ENCODE measurements at regions not wholly inside any gene's neighbourhood (a gene's known extent, or its start where the extent isn't known, plus 50 kb on each side); places are given as distances from the start of the nearest gene placed in this dataset.

- TF ChIP-seq POLR2AphosphoS5 (IDR thresholded peaks at IDR 0.05) = no peak
- TF ChIP-seq, protein P1, sequence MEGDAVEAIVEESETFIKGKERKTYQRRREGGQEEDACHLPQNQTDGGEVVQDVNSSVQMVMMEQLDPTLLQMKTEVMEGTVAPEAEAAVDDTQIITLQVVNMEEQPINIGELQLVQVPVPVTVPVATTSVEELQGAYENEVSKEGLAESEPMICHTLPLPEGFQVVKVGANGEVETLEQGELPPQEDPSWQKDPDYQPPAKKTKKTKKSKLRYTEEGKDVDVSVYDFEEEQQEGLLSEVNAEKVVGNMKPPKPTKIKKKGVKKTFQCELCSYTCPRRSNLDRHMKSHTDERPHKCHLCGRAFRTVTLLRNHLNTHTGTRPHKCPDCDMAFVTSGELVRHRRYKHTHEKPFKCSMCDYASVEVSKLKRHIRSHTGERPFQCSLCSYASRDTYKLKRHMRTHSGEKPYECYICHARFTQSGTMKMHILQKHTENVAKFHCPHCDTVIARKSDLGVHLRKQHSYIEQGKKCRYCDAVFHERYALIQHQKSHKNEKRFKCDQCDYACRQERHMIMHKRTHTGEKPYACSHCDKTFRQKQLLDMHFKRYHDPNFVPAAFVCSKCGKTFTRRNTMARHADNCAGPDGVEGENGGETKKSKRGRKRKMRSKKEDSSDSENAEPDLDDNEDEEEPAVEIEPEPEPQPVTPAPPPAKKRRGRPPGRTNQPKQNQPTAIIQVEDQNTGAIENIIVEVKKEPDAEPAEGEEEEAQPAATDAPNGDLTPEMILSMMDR (IDR thresholded peaks at IDR 0.05) = no peak
- no peak for TF ChIP-seq POLR2A (IDR thresholded peaks at IDR 0.05)
- TF ChIP-seq EP300 (IDR thresholded peaks at IDR 0.05) = no peak
- WGBS, 2 donors = 94 to 96% methylated on average over 2 of the region's 2 CpGs
- ATAC-seq (ENCODE audit: low FRiP score in 2 of 2) (no peak), DNase-seq (no peak)
- Histone ChIP-seq H3K9me3 (no peaks in the 10 kb centered on the region), H3K36me3 (no peaks in the 10 kb centered on the region), H3K4me1 (peaks cover 0 to 15% (median 11%) of the 10 kb centered on the region in 4 donors), H3K4me3 (no peak overlapping the region), H3K27me3 (no peaks in the 10 kb centered on the region), H3K27ac (no peak overlapping the region)
These were observed 217.1 kb downstream of the BTG1 start for GRCh38 chr12:91928501-91928900.

DNA sequence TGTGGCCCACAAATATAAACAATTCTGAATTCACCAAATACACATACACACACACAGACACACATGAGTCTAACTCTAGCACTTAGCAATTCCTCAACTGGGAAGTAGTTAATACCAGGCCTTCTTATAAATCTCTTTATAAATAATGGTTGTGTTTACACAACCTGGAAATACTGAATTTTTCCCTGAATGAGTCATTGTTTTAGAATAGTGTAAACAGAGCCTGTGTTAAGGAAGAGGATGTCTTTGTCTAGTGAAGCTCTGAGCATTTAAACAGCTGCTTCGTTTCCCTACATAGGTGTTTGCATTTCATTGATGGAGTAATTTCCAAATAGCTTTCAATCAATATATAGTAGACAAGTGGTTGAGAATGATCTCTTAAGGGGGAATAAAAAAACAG lies 218.8 kb downstream of the BTG1 start:
- H3K27me3 ChIP-seq = no peaks in the 10 kb centered on the region
- no peaks in the 10 kb centered on the region for H3K36me3 ChIP-seq
- ATAC-seq (ENCODE audit: low FRiP score in 2 of 2) (peak in 1 of 2 donors; percentile 22), DNase-seq (no peak)
- TF ChIP-seq POLR2AphosphoS5 (IDR thresholded peaks at IDR 0.05) = peak in 1 of 2 donors; percentile 6
- no peak for TF ChIP-seq EP300 (IDR thresholded peaks at IDR 0.05)
- TF ChIP-seq, protein P1 (IDR thresholded peaks at IDR 0.05) = no peak
- TF ChIP-seq POLR2A (IDR thresholded peaks at IDR 0.05) = no peak
- H3K4me3 ChIP-seq = no peak overlapping the region
- peaks cover 8 to 16% (median 13%) of the 10 kb centered on the region in 4 donors for H3K4me1 ChIP-seq
- 41 to 43% methylated on average over 1 of the region's 1 CpG for WGBS, 2 donors
- no peak overlapping the region for H3K27ac ChIP-seq
- H3K9me3 ChIP-seq = no peaks in the 10 kb centered on the region

DNA sequence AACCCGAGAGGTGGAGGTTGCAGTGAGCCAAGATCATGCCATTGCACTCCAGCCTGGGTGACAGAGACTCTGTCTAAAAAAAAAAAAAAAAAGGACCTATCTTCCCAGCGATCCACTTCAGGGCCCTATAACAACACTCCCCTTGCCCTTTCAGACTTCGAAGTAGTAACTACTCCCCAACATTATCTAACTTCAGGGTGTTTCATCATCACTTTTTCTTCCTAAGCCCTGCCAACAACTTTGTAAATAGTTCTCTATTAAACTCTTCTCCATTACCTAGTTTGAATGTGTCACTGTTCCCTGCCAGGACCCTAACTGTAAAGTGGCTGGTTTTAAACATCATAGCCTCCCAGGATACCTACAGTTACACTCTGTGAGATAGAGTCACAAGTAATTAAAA lies 220.8 kb downstream of the BTG1 start:
- TF ChIP-seq, protein P1 (IDR thresholded peaks at IDR 0.05) = no peak
- TF ChIP-seq POLR2AphosphoS5 (IDR thresholded peaks at IDR 0.05) (no peak), EP300 (IDR thresholded peaks at IDR 0.05) (no peak), POLR2A (IDR thresholded peaks at IDR 0.05) (no peak)
- 82% methylated on average over 3 of the region's 3 CpGs for WGBS, 2 donors
- no peak overlapping the region for H3K4me3 ChIP-seq
- H3K36me3 ChIP-seq = no peaks in the 10 kb centered on the region
- no peaks in the 10 kb centered on the region for H3K9me3 ChIP-seq
- H3K27ac ChIP-seq = no peak overlapping the region
- H3K4me1 ChIP-seq = peaks cover 8 to 18% (median 13%) of the 10 kb centered on the region in 4 donors
- ATAC-seq (ENCODE audit: low FRiP score in 2 of 2) (no peak), DNase-seq (no peak)
- no peaks in the 10 kb centered on the region for H3K27me3 ChIP-seq

GRCh38 chr12:91923864-91924263 lies 221.8 kb downstream of the BTG1 start:
- no peaks in the 10 kb centered on the region for H3K27me3 ChIP-seq
- ATAC-seq (ENCODE audit: low FRiP score in 2 of 2) = no peak
- H3K36me3 ChIP-seq = no peaks in the 10 kb centered on the region
- 95 to 96% methylated on average over 14 to 24 of the region's 31 CpGs for WGBS, 2 donors
- peak in 1 of 2 donors; percentile 75 for DNase-seq
- H3K27ac ChIP-seq = no peak overlapping the region
- H3K4me1 ChIP-seq = peaks cover 8 to 18% (median 13%) of the 10 kb centered on the region in 4 donors
- TF ChIP-seq POLR2A (IDR thresholded peaks at IDR 0.05) = no peak
- no peak for TF ChIP-seq POLR2AphosphoS5 (IDR thresholded peaks at IDR 0.05)
- TF ChIP-seq, protein P1 (IDR thresholded peaks at IDR 0.05) = no peak
- TF ChIP-seq EP300 (IDR thresholded peaks at IDR 0.05) = no peak
- H3K9me3 ChIP-seq = no peaks in the 10 kb centered on the region
- H3K4me3 ChIP-seq = no peak overlapping the region

DNA sequence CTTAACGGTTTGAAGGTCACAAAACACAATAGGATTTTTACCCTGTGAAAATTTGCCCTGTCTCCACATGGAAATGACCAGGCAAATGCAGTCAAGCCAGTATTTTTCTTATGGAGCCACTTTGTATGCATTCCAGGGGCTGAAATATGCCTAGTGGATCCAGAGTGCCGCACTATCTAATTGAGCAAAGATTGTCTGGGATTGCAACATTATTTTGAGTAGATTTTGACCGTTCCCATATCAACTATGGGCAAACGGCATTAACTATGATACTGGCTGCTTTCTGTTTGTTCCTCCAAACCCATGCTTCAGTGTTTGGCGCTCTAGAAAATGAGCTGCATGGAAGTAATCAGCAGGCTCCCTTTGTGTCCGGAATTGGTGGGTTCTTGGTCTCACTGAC lies 223.0 kb downstream of the BTG1 start:
- ATAC-seq (ENCODE audit: low FRiP score in 2 of 2) (peak in 1 of 2 donors; percentile 62), DNase-seq (no peak)

More for the DNA sequence above, 223.0 kb downstream of the BTG1 start:
- Histone ChIP-seq H3K27ac (peak overlapping the region in 1 of 4 donors; percentile 15), H3K27me3 (no peaks in the 10 kb centered on the region), H3K4me1 (peaks cover 8 to 18% (median 13%) of the 10 kb centered on the region in 4 donors), H3K9me3 (no peaks in the 10 kb centered on the region), H3K4me3 (no peak overlapping the region), H3K36me3 (no peaks in the 10 kb centered on the region)
- TF ChIP-seq, protein P1 (IDR thresholded peaks at IDR 0.05) = no peak
- TF ChIP-seq EP300 (IDR thresholded peaks at IDR 0.05) (peak in 1 of 4 donors; percentile 31), POLR2A (IDR thresholded peaks at IDR 0.05) (no peak), POLR2AphosphoS5 (IDR thresholded peaks at IDR 0.05) (no peak)
- 62 to 75% methylated on average over 6 of the region's 6 CpGs for WGBS, 2 donors
